Bone marrow (tissue), 2 donors: ENCODE measurements at regions not wholly inside any gene's neighbourhood (a gene's known extent, or its start where the extent isn't known, plus 50 kb on each side); places are given as distances from the start of the nearest gene placed in this dataset.
"Not testable (repeated sequence)": the region's sequence is repeated elsewhere in the genome, so short reads cannot be mapped to it uniquely, and the experiment has no call there.

ENCODE experiments used
- DNase-seq, 2 donors: peaks; one replicate each; lab custom pipeline; 2025; lab: John Stamatoyannopoulos, UW

GRCh38 chr16:22719945-22720344, 94.0 kb upstream of the HS3ST2 start:
- DNase-seq, result no peak

DNA sequence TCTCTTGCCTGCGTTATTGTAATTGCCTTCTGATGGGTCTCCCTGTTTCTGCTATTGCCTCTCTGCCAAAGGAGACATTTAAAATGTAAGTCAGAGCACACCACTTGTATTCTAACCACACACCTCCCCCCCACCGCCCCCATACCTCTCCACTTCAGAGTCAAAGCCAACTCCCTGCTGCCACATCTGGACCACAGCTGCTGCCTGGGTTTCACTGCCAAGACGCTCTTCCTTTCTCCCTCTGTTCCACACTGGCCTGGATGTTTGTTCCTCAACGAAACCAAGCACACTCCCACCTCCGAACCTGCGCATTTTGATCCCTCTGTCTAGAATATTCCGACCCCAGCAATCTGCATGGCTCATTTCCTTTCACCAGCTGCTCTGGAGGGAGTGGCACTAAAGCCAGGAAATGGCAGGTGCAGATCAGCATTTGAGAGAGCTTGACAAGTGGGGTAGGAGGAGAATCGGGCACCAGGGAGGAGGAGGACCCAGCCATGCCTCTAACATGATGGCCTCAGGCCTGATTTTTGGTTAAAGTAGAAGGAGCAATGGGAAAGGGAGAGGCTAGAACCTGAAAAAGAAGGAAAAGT, 92.4 kb upstream of the HS3ST2 start:
- DNase-seq, result no peak

GRCh38 chr16:22722551-22723541, 91.1 kb upstream of the HS3ST2 start:
- DNase-seq, result not testable (repeated sequence)

GRCh38 chr16:22726868-22727267, 87.1 kb upstream of the HS3ST2 start:
- DNase-seq, result no peak

- no peak for DNase-seq
Observed at GRCh38 chr16:22727285-22728166, 86.4 kb upstream of the HS3ST2 start.

GRCh38 chr16:22728167-22728836, 85.7 kb upstream of the HS3ST2 start:
- DNase-seq, result no peak

DNA sequence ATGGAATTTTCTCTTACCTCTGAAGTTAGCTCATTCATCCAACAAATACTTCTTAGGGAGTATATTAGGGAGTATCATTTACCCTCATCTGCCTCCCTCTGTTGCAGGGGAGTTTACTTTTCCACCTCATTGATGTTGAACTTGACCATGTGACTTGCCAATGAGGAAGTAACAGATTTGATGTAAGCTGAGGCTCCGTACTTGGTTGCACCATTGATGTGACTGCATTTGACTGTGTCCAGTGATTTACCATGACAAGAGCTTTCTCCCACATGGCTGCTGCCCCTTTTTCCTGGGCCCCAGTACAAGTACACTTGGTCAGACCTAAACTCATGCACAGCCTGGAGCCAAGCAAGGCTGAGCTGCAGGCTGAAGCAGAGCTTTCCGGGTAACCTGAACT, 81.6 kb upstream of the HS3ST2 start:
- no peak for DNase-seq

DNA sequence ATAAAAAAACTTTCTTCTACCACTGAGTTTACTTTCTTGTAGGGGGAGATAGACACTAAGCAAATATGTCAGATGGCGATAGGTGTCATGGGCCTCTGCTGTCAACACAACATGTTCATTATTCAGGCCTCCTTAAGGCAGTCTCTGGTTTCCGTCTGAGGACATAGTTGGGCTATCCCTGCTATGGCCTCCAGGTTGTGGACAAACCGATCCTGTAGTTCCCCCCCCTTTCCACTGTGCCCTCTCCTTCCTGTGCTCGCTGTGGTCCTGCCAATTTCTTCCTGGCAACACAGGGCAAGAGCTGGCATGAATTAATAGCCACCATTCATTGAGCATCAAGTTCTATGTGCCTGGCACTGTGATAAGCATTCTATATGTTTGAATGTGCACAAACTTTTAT, 81.0 kb upstream of the HS3ST2 start:
- DNase-seq, result no peak

- no peak for DNase-seq
Observed at GRCh38 chr16:22734368-22734767, 79.6 kb upstream of the HS3ST2 start.

DNA sequence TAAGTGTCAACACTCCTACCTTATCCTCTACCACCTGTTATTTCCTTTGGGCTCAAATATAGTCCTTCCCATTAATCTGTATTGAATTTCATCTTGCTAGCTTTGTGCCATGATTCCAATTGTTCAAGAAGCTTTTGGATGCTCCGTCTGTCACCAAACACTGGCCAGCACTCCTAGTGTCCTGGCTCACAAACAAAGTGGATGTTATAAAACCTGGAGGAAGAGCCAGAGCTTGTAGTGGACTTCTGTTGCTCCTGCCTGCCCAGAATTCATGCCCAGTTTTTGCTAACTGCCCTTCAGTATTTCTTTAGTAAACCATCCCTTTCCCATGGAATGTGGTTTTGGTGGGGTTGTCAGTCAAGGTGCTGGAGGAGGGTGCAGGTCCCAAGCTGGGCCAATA, 77.2 kb upstream of the HS3ST2 start:
- no peak for DNase-seq

DNA sequence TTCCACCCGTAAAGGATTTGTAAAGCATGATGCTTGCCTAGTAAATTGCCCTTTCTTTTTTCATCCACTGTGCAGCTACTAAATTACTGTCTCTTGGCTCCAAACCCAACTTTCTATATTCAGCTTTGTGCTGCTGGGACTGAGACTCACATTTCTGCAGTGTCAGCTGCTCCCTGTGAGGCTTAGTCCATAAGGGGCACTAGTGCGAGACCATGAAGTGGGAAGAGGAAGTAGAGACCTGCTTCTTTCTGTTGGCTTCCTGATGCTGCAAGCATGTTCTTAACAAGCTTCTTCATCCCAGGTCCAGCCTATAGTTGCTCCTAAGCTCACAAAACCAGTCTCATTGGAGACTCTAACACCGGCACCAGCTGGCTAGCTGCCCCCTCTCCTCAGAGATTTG, 74.9 kb upstream of the HS3ST2 start:
- DNase-seq, result no peak

DNA sequence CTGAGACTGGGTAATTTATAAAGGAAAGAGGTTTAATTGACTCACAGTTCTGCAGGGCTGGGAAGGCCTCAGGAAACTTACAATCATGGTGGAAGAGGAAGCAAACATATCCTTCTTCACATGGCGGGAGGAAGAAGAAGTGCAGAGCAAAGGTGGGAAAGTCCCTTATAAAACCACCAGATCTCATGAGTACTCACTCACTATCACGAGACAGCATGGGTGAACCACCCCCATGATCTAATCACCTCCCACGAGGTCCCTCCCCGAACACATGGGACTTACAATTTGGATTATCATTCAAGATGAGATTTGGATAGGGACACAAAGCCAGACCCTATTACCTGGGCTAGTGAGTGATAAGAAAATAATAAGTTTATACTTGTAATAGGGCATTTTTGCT, 70.6 kb upstream of the HS3ST2 start:
- no peak for DNase-seq

- DNase-seq, result no peak
Observed at GRCh38 chr16:22751104-22751667, 62.8 kb upstream of the HS3ST2 start.

- DNase-seq, result no peak
Observed at GRCh38 chr16:22751685-22752084, 62.3 kb upstream of the HS3ST2 start.

DNA sequence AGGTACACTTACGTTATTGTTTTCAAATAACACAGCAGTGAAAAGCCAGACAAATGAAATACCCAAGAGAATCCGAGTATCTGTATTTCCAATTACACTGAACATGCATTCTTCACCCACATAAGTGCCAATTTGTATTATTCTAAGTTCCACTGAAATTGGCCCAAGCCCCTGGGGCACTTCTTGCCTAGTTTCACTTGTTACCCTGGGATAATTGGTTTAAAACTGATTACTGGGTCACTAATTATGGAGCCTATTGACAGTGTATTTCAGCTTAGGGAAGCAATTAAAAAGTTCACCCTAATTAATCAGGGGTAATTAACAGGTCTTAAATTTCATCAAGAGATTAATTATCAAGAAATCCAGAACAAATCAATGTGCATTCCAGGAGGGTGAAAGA, 60.5 kb upstream of the HS3ST2 start:
- DNase-seq, result no peak

DNA sequence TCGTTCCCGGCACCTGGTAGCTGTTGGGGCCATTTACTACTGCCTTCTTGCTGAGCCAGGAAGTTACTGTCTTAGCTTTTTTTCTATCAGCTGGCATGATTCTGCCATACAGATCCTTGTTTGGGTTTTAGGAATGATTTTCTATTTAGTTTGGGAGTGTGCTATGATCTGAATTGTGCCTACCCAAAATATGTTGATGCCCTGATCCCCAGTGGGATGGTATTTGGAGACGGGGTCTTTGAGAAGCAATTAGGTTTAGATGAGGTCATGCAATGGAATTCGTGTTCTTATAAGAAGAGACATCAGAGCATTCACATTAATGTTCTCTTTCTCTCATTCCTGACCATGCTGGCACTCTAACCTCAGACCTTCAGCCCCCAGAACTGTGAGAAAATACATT, 59.4 kb upstream of the HS3ST2 start:
- no peak for DNase-seq

DNA sequence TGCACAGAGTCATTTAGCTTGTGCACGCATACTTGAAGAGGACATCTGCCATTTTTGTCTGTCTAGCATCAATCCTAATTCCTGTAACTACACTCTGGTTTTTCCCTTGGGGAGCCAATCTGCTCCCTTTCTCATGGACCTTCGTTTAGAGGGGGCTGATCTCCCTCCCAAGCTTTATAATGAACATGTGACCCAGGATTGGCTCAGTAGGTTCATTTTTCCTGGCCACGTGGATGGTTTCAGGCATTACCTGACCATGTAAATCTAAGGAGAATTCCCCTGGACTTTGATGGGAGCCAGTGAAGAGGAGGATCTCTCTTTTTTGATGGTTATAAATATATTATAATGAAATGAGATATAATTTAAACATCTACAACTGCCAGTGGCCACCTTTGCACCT, 56.8 kb upstream of the HS3ST2 start:
- DNase-seq, result no peak

DNA sequence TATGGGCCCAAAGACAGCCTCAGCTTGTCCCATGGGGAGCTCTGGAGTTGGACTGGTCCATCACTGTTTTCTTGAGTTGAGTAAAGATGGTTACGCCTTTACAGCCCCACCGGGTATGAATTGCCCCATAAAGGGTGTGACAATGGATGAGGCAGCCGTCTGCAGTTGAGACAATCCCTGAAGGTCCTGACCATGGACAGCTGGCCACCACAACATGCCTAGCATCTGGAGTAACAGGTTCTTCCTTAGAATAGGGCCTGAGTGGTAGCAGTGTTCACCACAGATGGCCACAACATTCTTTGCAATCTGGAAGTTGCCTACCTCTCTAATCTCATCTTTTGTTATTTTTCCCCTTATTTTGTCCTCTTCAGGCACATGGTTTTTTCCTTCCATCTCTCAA, 51.5 kb upstream of the HS3ST2 start:
- no peak for DNase-seq

GRCh38 chr16:22763437-22764080, 50.4 kb upstream of the HS3ST2 start:
- no peak for DNase-seq
